ENCODE measurements at regions not wholly inside any gene's neighbourhood (a gene's known extent, or its start where the extent isn't known, plus 50 kb on each side); places are given as distances from the start of the nearest gene placed in this dataset.

DNA sequence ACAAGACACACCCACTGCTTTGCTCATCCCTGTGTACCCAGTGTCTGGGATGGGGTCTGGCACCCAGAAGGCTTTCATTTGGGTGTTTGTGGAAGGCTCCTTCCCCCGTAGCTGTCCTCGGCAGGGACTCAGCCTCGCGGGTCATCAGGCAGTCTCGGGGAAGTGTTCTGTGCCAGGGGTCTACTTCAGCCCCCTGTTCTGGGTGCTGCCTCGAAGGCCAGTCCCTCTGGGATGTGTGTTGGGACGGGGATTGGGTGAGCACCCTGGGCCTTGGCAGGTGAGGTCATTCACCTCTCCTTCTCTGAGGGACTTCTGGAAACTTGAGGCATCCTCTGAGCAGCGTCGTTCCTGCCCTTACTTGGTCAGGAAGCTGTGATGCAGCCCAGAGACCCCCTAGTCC lies 65.5 kb downstream of the RPUSD4 start:
- no peak for TF ChIP-seq POLR2A (IDR thresholded peaks at IDR 0.05; ENCODE audit: low read depth, low read length)
- no peak for TF ChIP-seq FOS (IDR thresholded peaks at IDR 0.05; ENCODE audit: low read depth, low read length)
- no peak for TF ChIP-seq MAZ (IDR thresholded peaks at IDR 0.05; ENCODE audit: borderline replicate concordance, low read depth, low read length)
- TF ChIP-seq, protein P1, sequence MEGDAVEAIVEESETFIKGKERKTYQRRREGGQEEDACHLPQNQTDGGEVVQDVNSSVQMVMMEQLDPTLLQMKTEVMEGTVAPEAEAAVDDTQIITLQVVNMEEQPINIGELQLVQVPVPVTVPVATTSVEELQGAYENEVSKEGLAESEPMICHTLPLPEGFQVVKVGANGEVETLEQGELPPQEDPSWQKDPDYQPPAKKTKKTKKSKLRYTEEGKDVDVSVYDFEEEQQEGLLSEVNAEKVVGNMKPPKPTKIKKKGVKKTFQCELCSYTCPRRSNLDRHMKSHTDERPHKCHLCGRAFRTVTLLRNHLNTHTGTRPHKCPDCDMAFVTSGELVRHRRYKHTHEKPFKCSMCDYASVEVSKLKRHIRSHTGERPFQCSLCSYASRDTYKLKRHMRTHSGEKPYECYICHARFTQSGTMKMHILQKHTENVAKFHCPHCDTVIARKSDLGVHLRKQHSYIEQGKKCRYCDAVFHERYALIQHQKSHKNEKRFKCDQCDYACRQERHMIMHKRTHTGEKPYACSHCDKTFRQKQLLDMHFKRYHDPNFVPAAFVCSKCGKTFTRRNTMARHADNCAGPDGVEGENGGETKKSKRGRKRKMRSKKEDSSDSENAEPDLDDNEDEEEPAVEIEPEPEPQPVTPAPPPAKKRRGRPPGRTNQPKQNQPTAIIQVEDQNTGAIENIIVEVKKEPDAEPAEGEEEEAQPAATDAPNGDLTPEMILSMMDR (conservative IDR thresholded peaks at IDR 0.05; ENCODE audit: low read depth, low read length) = no peak
- TF ChIP-seq, protein P2, sequence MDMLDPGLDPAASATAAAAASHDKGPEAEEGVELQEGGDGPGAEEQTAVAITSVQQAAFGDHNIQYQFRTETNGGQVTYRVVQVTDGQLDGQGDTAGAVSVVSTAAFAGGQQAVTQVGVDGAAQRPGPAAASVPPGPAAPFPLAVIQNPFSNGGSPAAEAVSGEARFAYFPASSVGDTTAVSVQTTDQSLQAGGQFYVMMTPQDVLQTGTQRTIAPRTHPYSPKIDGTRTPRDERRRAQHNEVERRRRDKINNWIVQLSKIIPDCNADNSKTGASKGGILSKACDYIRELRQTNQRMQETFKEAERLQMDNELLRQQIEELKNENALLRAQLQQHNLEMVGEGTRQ (IDR thresholded peaks at IDR 0.05; ENCODE audit: low read depth, low read length) = no peak
